Activated CD8-positive, alpha-beta memory T cell treated with anti-CD3 and anti-CD28 coated beads for 48 hours (primary cell): ENCODE measurements at regions not wholly inside any gene's neighbourhood (a gene's known extent, or its start where the extent isn't known, plus 50 kb on each side); places are given as distances from the start of the nearest gene placed in this dataset.

Experiments used
- DNase-seq, 3 experiments: peaks; one replicate each; pipeline ENCODE4 v3.0.0-alpha.2; 2020; ENCODE audit warnings: low read depth in 2 of 3, low spot score in 2 of 3

- no peak for DNase-seq
These were observed 55.1 kb downstream of the KIF4B start for GRCh38 chr5:155068616-155069100.

GRCh38 chr5:155069961-155070360, 56.4 kb downstream of the KIF4B start:
- no peak for DNase-seq

GRCh38 chr5:155070781-155071180, 57.2 kb downstream of the KIF4B start:
- DNase-seq, result no peak

- DNase-seq, result no peak
These were observed 62.8 kb downstream of the KIF4B start for GRCh38 chr5:155076379-155076778.

GRCh38 chr5:155079698-155080097, 66.1 kb downstream of the KIF4B start:
- no peak for DNase-seq

- no peak for DNase-seq
These were observed 67.2 kb downstream of the KIF4B start for GRCh38 chr5:155080721-155081120.

- DNase-seq, result no peak
These were observed 68.1 kb downstream of the KIF4B start for GRCh38 chr5:155081618-155082017.

GRCh38 chr5:155082401-155082800, 68.8 kb downstream of the KIF4B start:
- no peak for DNase-seq

- DNase-seq, result no peak
These were observed 71.9 kb downstream of the KIF4B start for GRCh38 chr5:155085282-155085989.

GRCh38 chr5:155087036-155087435, 73.5 kb downstream of the KIF4B start:
- DNase-seq, result no peak

GRCh38 chr5:155088811-155089210, 75.3 kb downstream of the KIF4B start:
- no peak for DNase-seq

GRCh38 chr5:155089643-155090042, 76.1 kb downstream of the KIF4B start:
- no peak for DNase-seq

GRCh38 chr5:155091063-155091648, 77.6 kb downstream of the KIF4B start:
- DNase-seq, result no peak

GRCh38 chr5:155091768-155092717, 78.5 kb downstream of the KIF4B start:
- DNase-seq, result no peak

GRCh38 chr5:155094455-155094854, 80.9 kb downstream of the KIF4B start:
- no peak for DNase-seq

- DNase-seq, result no peak
These were observed 84.4 kb downstream of the KIF4B start for GRCh38 chr5:155097995-155098394.

- no peak for DNase-seq
These were observed 84.9 kb downstream of the KIF4B start for GRCh38 chr5:155098433-155098832.

- DNase-seq, result no peak
These were observed 88.1 kb downstream of the KIF4B start for GRCh38 chr5:155101697-155102096.

- DNase-seq, result no peak
These were observed 89.6 kb downstream of the KIF4B start for GRCh38 chr5:155103146-155103545.

GRCh38 chr5:155104441-155104840, 90.9 kb downstream of the KIF4B start:
- DNase-seq, result no peak

- no peak for DNase-seq
These were observed 92.7 kb downstream of the KIF4B start for GRCh38 chr5:155106221-155106620.

GRCh38 chr5:155113888-155114287, 100.3 kb downstream of the KIF4B start:
- DNase-seq, result no peak
